ENCODE measurements at regions not wholly inside any gene's neighbourhood (a gene's known extent, or its start where the extent isn't known, plus 50 kb on each side); places are given as distances from the start of the nearest gene placed in this dataset.
"Not testable (repeated sequence)": the region's sequence is repeated elsewhere in the genome, so short reads cannot be mapped to it uniquely, and the experiment has no call there.

DNA sequence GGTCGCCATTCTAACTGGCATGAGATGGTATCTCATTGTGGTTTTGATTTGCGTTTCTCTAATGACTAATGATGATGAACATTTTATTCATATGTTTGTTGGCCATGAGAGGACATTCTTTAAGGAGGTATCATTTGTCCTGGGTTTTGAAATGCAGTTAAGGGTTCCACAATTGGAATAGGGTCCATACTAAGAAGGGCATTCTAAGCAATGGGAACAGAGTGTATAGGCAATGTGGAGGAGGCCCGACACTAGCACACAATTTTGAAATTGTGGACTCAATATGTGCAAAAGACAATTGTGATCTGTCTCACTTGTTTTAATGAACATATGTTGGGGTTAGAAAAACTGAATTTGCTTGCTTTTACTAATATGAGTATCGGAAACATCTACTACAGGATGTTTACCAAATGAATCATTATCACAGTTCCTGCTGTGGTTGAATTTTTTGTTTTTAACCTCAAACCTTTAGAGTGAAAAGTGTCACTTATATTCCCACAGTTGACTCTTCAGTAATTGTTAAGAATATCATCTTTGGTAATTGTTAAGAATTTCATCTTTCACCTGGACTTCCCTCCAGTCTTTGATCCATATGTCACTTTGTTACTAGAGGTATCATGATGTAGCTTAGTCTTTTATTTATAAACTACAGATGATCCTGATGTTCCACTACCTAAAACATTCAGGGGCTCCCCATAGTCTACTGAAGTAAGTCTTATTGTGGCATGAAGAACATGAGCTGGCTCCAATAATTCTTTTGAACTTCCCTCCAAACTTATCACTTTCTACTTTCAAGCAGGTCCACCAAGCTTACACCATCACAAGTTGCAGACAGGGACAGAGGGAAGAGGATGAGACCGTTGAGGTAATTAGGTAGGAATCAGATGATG, 109.7 kb upstream of the KLF12 start (continued):
- TF ChIP-seq, protein P1, sequence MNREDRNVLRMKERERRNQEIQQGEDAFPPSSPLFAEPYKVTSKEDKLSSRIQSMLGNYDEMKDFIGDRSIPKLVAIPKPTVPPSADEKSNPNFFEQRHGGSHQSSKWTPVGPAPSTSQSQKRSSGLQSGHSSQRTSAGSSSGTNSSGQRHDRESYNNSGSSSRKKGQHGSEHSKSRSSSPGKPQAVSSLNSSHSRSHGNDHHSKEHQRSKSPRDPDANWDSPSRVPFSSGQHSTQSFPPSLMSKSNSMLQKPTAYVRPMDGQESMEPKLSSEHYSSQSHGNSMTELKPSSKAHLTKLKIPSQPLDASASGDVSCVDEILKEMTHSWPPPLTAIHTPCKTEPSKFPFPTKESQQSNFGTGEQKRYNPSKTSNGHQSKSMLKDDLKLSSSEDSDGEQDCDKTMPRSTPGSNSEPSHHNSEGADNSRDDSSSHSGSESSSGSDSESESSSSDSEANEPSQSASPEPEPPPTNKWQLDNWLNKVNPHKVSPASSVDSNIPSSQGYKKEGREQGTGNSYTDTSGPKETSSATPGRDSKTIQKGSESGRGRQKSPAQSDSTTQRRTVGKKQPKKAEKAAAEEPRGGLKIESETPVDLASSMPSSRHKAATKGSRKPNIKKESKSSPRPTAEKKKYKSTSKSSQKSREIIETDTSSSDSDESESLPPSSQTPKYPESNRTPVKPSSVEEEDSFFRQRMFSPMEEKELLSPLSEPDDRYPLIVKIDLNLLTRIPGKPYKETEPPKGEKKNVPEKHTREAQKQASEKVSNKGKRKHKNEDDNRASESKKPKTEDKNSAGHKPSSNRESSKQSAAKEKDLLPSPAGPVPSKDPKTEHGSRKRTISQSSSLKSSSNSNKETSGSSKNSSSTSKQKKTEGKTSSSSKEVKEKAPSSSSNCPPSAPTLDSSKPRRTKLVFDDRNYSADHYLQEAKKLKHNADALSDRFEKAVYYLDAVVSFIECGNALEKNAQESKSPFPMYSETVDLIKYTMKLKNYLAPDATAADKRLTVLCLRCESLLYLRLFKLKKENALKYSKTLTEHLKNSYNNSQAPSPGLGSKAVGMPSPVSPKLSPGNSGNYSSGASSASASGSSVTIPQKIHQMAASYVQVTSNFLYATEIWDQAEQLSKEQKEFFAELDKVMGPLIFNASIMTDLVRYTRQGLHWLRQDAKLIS (CRISPR knock-in tag; IDR thresholded peaks at IDR 0.05) = no peak

DNA sequence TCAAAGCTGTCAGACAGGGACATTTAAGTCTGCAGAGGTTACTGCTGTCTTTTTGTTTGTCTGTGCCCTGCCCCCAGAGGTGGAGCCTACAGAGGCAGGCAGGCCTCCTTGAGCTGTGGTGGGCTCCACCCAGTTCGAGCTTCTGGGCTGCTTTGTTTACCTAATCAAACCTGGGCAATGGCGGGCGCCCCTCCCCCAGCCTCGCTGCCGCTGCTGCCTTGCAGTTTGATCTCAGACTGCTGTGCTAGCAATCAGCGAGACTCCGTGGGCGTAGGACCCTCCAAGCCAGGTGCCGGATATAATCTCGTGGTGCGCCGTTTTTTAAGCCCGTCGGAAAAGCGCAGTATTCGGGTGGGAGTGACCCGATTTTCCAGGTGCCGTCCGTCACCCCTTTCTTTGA, 107.1 kb upstream of the KLF12 start:
- in situ Hi-C loops (cut with HindIII; ENCODE audit: extremely low pct_ligation_motif_present, low pct_unique_long_range_greater_than_20kb); intact Hi-C loops (cut with micrococcal nuclease; ENCODE audit: unreplicated experiment); H3K79me2 ChIP-seq (ENCODE audit: insufficient read depth, low read length); H3K9ac ChIP-seq (ENCODE audit: insufficient read depth, low read depth, low read length); H3K27ac ChIP-seq (ENCODE audit: extremely low read length, insufficient read depth, low read length); FAIRE-seq; H3K4me3 ChIP-seq (replicated peaks in 1 of 3; ENCODE audit: insufficient read depth in 1 of 3, low read depth in 2 of 3, low read length in 3 of 3); POLR2A ChIA-PET; H3K4me2 ChIP-seq (ENCODE audit: low read depth, low read length); H3K27me3 ChIP-seq (ENCODE audit: control insufficient read depth in 1 of 2, insufficient read depth in 2 of 2, low read length in 2 of 2); H4K20me1 ChIP-seq (ENCODE audit: insufficient read depth, low read length); ATAC-seq; CTCF ChIA-PET (ENCODE audit: low intra/inter-chr PET ratio, low total read pairs); H3K4me1 ChIP-seq (ENCODE audit: insufficient read depth, low read length); H2AFZ ChIP-seq (ENCODE audit: low read length); H3K36me3 ChIP-seq (replicated peaks in 1 of 2; ENCODE audit: control insufficient read depth in 1 of 2, insufficient read depth in 2 of 2, low read length in 2 of 2); H3K9me3 ChIP-seq (ENCODE audit: low read length); DNase-seq (ENCODE audit: low spot score); BruUV-seq (replicated peaks); TF ChIP-seq FOXA1 (IDR thresholded peaks at IDR 0.05): not testable (repeated sequence)
- WGBS (ENCODE audit: low lambda C conversion rate) = 3% methylated on average over 5 of the region's 19 CpGs
- peak; percentile 10; the same call in 1 of the 2 replicates for TF ChIP-seq FOXA1 (CRISPR knock-in tag; IDR thresholded peaks at IDR 0.05)
- TF ChIP-seq, protein P2, sequence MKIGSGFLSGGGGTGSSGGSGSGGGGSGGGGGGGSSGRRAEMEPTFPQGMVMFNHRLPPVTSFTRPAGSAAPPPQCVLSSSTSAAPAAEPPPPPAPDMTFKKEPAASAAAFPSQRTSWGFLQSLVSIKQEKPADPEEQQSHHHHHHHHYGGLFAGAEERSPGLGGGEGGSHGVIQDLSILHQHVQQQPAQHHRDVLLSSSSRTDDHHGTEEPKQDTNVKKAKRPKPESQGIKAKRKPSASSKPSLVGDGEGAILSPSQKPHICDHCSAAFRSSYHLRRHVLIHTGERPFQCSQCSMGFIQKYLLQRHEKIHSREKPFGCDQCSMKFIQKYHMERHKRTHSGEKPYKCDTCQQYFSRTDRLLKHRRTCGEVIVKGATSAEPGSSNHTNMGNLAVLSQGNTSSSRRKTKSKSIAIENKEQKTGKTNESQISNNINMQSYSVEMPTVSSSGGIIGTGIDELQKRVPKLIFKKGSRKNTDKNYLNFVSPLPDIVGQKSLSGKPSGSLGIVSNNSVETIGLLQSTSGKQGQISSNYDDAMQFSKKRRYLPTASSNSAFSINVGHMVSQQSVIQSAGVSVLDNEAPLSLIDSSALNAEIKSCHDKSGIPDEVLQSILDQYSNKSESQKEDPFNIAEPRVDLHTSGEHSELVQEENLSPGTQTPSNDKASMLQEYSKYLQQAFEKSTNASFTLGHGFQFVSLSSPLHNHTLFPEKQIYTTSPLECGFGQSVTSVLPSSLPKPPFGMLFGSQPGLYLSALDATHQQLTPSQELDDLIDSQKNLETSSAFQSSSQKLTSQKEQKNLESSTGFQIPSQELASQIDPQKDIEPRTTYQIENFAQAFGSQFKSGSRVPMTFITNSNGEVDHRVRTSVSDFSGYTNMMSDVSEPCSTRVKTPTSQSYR (CRISPR knock-in tag; IDR thresholded peaks at IDR 0.05; ENCODE audit: borderline replicate concordance) = peak; percentile 62
